IPS DF 19.7 (cell line): ENCODE measurements at regions not wholly inside any gene's neighbourhood (a gene's known extent, or its start where the extent isn't known, plus 50 kb on each side); places are given as distances from the start of the nearest gene placed in this dataset.

Source experiments
- DNase-seq: peaks from one replicate; pipeline ENCODE4 v3.0.0-alpha.2; 2013; ENCODE audit warnings: low read depth, low spot score

- DNase-seq = no peak
Observed at GRCh38 chr14:51307551-51307950, 67.5 kb downstream of the TMX1 start.

GRCh38 chr14:51308866-51309265 lies 68.8 kb downstream of the TMX1 start:
- no peak for DNase-seq

DNA sequence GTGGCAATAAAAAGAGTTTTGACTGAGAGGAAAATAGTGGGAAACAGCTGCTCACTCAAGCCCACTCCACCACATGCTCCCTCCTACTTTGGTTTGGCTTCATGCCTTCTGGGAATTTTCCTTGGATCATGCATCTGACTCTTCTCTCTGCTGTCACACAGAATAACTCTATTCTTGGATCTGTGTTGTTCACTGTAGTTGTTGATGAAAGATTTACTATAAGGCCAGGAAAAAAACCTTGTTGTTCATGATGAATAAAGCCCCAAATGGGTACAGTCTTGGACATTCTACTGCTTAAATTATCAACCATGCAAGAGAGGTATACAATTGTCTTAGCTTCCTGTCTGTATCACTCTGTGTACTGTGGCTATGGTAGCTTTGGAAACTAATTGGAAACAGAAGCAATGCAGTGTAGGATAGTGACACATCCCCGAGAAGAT lies 70.5 kb downstream of the TMX1 start:
- DNase-seq = no peak

DNA sequence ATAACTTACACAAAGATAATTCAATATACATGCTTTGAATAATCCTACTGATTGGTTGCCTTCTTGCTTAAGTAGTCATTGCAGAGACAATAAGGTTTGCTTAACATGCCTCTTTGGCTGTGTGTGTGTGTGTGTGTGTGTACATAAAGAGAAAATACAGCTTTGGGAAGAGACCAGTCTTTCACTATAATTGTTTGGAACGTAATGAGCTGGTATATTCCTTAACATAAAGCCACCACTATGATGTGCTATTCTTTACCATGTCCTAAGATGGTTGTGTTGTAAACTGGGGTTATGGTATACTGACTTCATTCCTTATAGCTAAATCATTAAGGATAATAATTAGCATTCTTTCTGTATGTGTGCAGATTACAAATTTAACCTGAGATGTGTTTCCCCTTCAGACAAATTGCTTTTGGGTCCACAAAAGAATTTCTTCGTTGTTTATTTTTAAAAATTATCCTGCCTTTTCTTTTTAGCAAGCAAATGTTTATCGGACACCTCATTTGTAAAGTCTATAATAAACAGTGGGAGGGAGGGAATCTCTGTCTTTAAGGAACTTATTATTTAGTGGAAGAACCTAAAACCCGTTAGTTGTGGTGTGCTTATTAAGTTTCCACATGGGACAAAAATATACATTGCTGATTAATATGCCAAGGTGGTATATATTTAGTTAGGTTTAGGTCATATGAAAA lies 74.4 kb downstream of the TMX1 start:
- DNase-seq = no peak

DNA sequence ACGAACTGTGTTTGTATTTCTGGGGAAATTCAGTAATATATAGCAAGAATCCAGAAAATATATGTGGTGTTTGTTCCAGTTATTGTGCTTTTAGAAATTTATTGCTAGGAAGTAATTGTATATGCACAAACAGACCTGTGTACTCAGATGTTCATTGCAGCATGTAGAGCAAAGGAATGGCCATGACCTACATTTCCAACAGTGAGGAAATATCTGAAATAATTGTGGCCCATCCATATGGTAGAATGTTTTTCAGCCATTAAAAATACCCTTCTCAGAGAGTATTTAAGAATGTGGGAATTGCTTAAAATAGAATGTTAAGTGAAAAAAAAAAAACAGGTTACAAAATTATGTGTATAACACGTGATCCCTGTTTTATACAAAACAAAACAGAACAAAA lies 77.3 kb downstream of the TMX1 start:
- DNase-seq = no peak

DNA sequence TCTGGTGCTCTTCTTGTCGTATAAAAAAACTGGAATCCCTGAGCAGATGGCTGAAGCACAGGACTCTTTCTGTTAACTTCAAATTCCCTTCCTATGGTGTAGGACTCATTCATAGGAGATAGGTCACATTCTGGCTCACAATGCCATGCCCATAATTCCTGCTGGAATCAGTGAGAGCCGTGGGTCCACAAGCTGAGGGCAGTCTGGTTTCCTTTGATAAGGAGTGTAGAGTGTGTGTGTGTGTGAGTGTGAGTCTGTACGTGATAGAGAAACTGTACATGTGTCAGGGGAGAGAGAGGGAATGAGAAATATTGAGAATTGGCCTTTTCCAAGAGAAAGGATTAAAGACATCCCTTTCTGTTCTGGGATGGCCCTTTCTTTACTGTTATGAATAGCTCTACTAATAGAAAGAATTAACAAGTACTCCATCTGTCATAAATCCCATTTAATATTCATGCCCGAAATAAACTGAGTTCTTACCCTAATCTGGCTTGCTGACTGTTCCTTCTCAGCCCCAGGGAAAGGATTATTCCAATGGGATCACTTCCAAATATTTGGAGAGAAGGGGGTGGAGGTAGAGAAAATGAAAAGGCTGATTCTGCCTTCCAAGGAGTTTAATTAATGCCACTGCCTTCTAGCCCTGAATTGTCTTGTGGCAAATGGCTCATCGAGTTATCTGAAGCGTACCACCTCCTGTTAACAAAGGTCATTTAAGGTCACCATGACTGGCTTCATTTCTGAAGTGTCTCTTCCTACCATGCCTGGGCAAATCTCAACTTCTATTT lies 79.0 kb downstream of the TMX1 start:
- DNase-seq = no peak

- no peak for DNase-seq
Observed at GRCh38 chr14:51321036-51321435, 81.0 kb downstream of the TMX1 start.

DNA sequence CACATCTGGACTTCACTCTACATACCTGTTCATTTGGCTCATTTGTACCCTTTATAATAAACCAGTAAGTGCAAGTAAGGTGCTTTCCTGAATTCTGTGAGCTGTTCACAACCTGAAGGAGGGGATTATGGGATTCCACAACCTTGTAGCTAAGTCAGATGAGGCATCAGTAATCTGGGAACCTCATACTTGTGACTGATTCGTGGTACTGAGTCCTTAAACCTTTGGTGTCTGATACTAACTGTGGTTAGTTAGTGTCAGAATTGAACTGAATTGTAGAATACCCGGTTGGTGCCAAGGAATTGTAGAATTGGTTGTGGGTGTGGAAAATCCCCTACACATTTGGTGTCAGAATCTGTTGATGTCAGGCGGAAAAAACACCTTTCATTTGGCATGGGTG lies 83.4 kb downstream of the TMX1 start:
- DNase-seq = no peak

DNA sequence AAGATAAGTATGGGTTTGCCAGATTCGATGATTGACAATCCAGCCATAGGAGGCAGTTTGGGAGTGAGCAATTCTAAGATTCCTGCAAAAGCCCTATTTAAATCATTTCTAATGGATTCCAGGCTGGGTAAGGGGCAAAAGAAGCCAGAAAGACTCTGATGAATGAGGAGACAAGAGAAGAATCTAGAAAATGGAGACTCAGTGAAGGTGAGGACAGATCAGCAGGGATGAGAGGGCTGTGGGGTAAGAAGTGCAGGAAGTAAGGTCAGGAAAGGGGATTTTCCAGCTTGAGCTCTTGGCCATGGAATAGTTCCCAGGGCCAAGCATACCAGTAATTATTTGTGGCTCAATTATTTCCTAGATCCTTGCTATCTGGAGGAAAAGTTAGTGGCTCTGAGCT lies 87.3 kb downstream of the TMX1 start:
- no peak for DNase-seq

GRCh38 chr14:51328064-51328771 lies 88.2 kb downstream of the TMX1 start:
- DNase-seq = no peak

- DNase-seq = no peak
Observed at GRCh38 chr14:51328772-51329353, 88.8 kb downstream of the TMX1 start.

DNA sequence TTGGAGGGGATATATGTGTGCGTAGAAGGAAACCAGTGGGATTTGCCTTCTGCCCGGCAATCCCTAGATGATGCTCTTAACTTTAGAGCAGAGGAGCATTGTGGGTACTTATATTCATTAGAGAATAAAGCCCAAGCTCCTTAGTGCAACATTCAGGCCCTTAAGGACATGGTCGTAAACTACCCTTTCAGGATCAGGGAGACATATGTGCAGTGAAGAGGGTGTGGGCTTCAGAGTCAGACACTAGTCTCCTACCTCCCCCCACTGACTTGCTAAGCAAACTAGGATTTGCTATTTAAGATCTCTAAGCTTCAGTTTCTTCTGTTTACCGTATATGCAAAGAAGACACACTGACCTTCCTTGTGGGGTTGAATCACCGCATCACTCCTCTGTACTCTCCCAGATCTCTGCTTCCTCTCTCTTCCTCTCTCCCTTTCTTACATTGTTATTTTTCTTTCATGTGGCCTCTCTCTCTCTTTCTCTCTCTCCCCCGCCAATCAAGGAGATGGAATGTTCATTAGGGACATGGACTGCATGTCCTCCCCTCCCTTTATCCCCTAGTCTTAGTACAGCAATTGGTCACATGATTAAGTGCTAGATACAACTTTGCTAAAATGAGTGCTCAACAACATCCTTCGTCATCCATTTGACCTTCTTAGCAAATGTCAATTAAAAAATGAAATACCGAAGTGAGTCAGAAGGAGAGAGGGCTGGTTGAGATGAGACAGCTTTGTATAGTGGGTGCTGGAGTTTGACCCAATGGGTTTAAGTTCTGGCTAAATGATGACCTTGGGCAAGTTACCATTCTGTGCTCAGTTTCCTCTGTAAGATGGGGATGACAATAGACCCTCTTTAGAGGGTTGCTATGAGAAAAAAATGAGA lies 91.7 kb downstream of the TMX1 start:
- DNase-seq = no peak

GRCh38 chr14:51333299-51333698 lies 93.3 kb downstream of the TMX1 start:
- no peak for DNase-seq

DNA sequence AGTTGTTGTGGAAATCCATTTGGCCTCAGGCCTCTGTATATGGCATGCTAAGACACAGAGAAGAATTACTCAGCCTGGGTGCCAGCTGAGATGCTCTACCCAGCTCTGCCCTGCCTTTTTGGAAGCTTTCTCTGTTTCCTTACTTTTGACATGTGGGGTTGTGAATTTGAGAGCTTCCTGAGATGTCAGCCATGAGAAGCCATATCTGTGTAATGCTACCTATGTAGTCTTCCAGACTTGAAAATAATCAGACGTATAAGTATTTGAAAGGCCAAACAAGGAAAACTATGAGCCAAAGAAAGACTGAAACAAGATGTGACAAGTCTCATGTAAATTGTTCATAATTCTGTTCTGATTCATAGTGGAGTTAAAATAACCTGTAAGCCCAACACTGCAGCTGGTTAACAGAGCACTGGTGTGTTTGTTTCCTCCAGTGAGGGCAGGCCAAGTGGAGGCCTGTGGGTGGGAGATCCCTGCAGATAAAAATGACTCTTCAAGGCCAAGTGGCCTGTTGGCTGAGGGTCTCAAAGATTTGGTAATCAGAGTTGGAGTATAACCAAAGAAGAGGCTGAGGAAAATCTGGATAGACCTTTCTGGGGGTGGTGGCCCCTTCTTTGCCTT lies 94.0 kb downstream of the TMX1 start:
- no peak for DNase-seq

GRCh38 chr14:51334566-51334965 lies 94.5 kb downstream of the TMX1 start:
- DNase-seq = no peak

DNA sequence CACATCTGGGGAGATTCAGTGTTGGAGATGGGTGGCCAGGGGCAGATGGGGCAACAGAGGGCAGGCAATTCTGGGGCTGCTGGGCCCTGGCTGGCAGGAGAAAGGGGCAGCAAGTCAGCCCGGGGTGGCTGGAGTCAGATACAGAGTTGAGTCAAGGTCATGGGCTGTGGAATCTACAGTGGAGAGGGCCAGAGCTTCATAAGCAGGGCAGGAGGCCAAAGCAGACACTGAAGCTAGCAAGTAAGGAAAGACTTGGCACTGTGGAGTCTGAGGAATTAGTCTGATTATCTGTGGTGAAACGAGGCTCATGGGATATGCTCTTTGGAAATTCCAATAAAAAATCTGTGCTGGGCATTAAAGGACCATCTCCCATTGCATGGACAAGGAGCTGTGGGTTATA lies 95.5 kb downstream of the TMX1 start:
- DNase-seq = no peak

DNA sequence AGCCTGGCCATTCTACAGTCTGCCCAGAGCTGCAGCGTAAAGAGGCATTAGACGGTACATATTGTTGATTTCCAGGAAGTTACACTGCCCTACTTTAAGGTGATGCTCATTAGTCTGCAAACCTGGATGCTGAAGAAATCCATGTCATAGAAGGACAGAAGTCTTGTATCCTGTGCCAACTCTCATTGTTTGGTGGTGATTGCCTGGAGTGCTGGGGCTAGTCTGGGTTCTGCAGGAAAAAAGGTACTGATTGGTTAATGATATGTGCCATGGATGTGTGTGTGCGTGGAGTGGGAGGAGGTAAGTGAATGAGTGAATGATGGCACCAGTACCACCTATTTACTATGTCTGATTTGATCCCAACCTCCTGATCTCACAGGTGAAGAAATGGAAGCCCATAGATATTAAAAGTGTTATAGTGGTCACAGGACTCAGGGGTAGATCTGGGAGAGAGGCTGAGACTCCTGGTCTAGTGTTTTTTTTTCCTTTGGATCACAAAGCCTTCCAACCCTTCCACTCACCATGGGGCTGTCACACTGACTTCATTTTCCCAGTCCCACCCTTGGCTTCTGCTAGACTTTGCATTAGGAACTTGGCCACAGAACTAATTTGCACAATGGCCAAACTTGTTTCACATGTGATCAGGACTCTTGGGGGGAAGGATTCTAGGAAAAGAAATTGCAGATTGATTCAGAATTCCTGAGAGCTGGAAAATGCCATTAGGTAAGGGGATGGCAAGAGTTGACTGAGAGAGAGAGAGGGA lies 96.1 kb downstream of the TMX1 start:
- DNase-seq = no peak

GRCh38 chr14:51336734-51337133 lies 96.7 kb downstream of the TMX1 start:
- no peak for DNase-seq

DNA sequence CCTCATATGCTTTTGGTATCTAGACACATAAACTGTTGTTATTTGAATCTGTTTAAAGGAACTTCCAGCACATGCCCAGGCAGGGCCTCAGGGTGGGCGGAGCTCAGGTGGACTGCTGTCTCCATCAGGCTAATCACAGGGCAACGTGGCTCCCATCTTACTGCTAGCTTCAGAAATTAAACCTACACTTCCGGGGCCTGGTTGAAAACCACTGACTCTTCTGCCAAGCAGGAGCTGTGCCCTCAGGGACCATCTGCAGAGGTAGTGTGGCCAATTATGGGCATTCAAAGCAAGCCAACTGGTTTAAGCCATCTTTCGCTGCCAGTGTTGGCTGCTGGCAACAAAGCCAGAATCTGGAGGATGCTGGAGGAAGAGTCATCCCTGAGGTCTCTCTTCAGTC lies 97.5 kb downstream of the TMX1 start:
- no peak for DNase-seq

DNA sequence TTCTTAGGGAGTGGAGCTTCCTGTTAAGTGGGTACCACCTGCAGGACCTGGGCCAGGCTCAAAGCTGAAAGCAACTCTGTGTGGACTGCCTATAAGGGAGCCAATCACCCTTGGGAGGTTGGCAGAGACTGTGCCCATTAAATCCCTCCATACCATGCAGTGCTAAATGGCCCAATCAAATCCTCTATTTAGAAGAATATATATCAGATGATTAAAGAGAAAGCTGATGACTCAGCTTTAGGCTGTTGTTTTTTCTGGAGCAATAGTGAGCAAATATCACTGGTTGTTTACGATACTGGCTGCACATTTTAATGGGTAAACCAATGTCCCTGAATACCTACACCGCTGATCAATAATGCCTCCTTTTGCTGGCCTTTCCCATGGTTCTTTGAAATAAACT lies 101.3 kb downstream of the TMX1 start:
- DNase-seq = no peak
